ENCODE measurements at regions not wholly inside any gene's neighbourhood (a gene's known extent, or its start where the extent isn't known, plus 50 kb on each side); places are given as distances from the start of the nearest gene placed in this dataset.
"Not testable (repeated sequence)": the region's sequence is repeated elsewhere in the genome, so short reads cannot be mapped to it uniquely, and the experiment has no call there.

GRCh38 chr18:55699233-55699765 is 111.3 kb upstream of the TCF4 start:
- no peak for DNase-seq

GRCh38 chr18:55696811-55697210 is 108.8 kb upstream of the TCF4 start:
- DNase-seq, result peak in 1 of 2 experiments; percentile 11

- DNase-seq, result no peak
Observed at GRCh38 chr18:55695091-55695490, 107.1 kb upstream of the TCF4 start.

- no peak for DNase-seq
Observed at GRCh38 chr18:55694291-55694690, 106.3 kb upstream of the TCF4 start.

- DNase-seq, result peak in 1 of 2 experiments; percentile 6
Observed at GRCh38 chr18:55688030-55688429, 100.0 kb upstream of the TCF4 start.

GRCh38 chr18:55687106-55687505 is 99.1 kb upstream of the TCF4 start:
- DNase-seq, result no peak

- DNase-seq, result no peak
Observed at GRCh38 chr18:55685638-55686037, 97.6 kb upstream of the TCF4 start.

- DNase-seq, result no peak
Observed at GRCh38 chr18:55672574-55673361, 84.8 kb upstream of the TCF4 start.

GRCh38 chr18:55665506-55665905 is 77.5 kb upstream of the TCF4 start:
- DNase-seq, result no peak

- not testable (repeated sequence) for DNase-seq
Observed at GRCh38 chr18:55664758-55665400, 76.9 kb upstream of the TCF4 start.

- DNase-seq, result no peak
Observed at GRCh38 chr18:55663891-55664290, 75.9 kb upstream of the TCF4 start.

- DNase-seq, result no peak
Observed at GRCh38 chr18:55658598-55658997, 70.6 kb upstream of the TCF4 start.

GRCh38 chr18:55657572-55658331 is 69.8 kb upstream of the TCF4 start:
- DNase-seq, result peak in 1 of 2 experiments; percentile 8

- DNase-seq, result no peak
Observed at GRCh38 chr18:55654986-55655385, 67.0 kb upstream of the TCF4 start.

- DNase-seq, result no peak
Observed at GRCh38 chr18:55651236-55651635, 63.2 kb upstream of the TCF4 start.

- DNase-seq, result no peak
Observed at GRCh38 chr18:55650363-55650870, 62.4 kb upstream of the TCF4 start.

GRCh38 chr18:55647331-55647730 is 59.3 kb upstream of the TCF4 start:
- no peak for DNase-seq

- no peak for DNase-seq
Observed at GRCh38 chr18:55642191-55642590, 54.2 kb upstream of the TCF4 start.

- DNase-seq, result no peak
Observed at GRCh38 chr18:55641486-55641885, 53.5 kb upstream of the TCF4 start.
